ENCODE measurements at regions not wholly inside any gene's neighbourhood (a gene's known extent, or its start where the extent isn't known, plus 50 kb on each side); places are given as distances from the start of the nearest gene placed in this dataset.

- CTCF ChIA-PET, result interaction anchor here (1.3 kb wide), 1 partner anchor 19 kb away, joined by 3 read pairs; no protein-coding TSS in a partner anchor
- H3K4me3 ChIP-seq, result no peak overlapping the region
- in situ Hi-C loops (cut with MboI), result no loop called here
- no peaks in the 10 kb centered on the region for H3K79me2 ChIP-seq (ENCODE audit: control insufficient read depth, insufficient read depth, low read length)
- H3K36me3 ChIP-seq (ENCODE audit: control insufficient read depth in 2 of 2, insufficient read depth in 2 of 2, low read length in 1 of 2), result no peaks in the 10 kb centered on the region
- no peak overlapping the region for H3K9ac ChIP-seq (ENCODE audit: control insufficient read depth, insufficient read depth, low read length)
- RAD21 ChIA-PET (ENCODE audit: unreplicated experiment), result interaction anchor here (0.7 to 1.8 kb wide), 6 partner anchors 11 to 42 kb away, joined by 3 to 7 read pairs (median 4); no protein-coding TSS in a partner anchor
- no peaks in the 10 kb centered on the region for H3K9me3 ChIP-seq (replicated peaks; ENCODE audit: control insufficient read depth, insufficient read depth, low read length)
- SMC1A ChIA-PET (ENCODE audit: uncharacterized antibody, unreplicated experiment), result interaction anchor here (1.0 to 1.8 kb wide), 8 partner anchors 10 to 103 kb away, joined by 3 to 11 read pairs (median 4); no protein-coding TSS in a partner anchor
- no peak overlapping the region for H2AFZ ChIP-seq (ENCODE audit: control insufficient read depth, low read depth, low read length)
- DNase-seq (ENCODE audit: low read depth, low spot score) (no peak), FAIRE-seq (no peak), ATAC-seq (no peak)
- no peaks in the 10 kb centered on the region for H4K20me1 ChIP-seq (ENCODE audit: control insufficient read depth, insufficient read depth)
- peaks cover 12% of the 10 kb centered on the region for H3K4me1 ChIP-seq (ENCODE audit: control insufficient read depth, insufficient read depth, low read length)
- no peaks in the 10 kb centered on the region for H3K27me3 ChIP-seq (replicated peaks in 1 of 2; ENCODE audit: control insufficient read depth in 2 of 2, insufficient read depth in 2 of 2, low read length in 1 of 2)
- H3K4me2 ChIP-seq (ENCODE audit: control insufficient read depth, insufficient read depth), result no peak overlapping the region
- POLR2A ChIA-PET, result interaction anchor here (1.2 to 1.5 kb wide), 3 partner anchors 11 to 19 kb away, joined by 3 to 6 read pairs (median 6); no protein-coding TSS in a partner anchor
- intact Hi-C loops (cut with micrococcal nuclease; ENCODE audit: unreplicated experiment), result no loop called here
- no peak overlapping the region for H3K27ac ChIP-seq (ENCODE audit: control insufficient read depth, insufficient read depth)
- 100% methylated on average over 1 of the region's 1 CpG for WGBS (ENCODE audit: insufficient coverage, insufficient replicate concordance, low lambda C conversion rate, missing lambda C conversion rate)
- BruUV-seq (replicated peaks), result no TSS peak
- TF ChIP-seq NFYB (IDR thresholded peaks at IDR 0.05; ENCODE audit: insufficient read depth, low read depth, low read length), result no peak
- TF ChIP-seq CEBPB (IDR thresholded peaks at IDR 0.05; ENCODE audit: borderline replicate concordance in 1 of 2, low read depth in 2 of 2, low read length in 2 of 2), result no peak
- no peak for TF ChIP-seq CHD2 (IDR thresholded peaks at IDR 0.05; ENCODE audit: borderline replicate concordance, low read depth, low read length)
- TF ChIP-seq MTA3 (IDR thresholded peaks at IDR 0.05; ENCODE audit: borderline replicate concordance, low read length), result no peak
- TF ChIP-seq CBX3 (IDR thresholded peaks at IDR 0.05; ENCODE audit: borderline replicate concordance, low read depth), result no peak
- TF ChIP-seq EZH2 (IDR thresholded peaks at IDR 0.05; ENCODE audit: borderline replicate concordance, control insufficient read depth, low read depth, low read length), result no peak
- no peak for TF ChIP-seq E2F4 (IDR thresholded peaks at IDR 0.05; ENCODE audit: low read depth, low read length)
- TF ChIP-seq ZNF622 (IDR thresholded peaks at IDR 0.05), result no peak
- TF ChIP-seq KAT2A (conservative IDR thresholded peaks at IDR 0.05; ENCODE audit: control insufficient read depth, low read depth, low read length), result no peak
- no peak for TF ChIP-seq RUNX3 (IDR thresholded peaks at IDR 0.05; ENCODE audit: low read length)
- TF ChIP-seq SIX5 (IDR thresholded peaks at IDR 0.05; ENCODE audit: low read depth, low read length, severe bottlenecking), result no peak
- no peak for TF ChIP-seq ZBTB33 (IDR thresholded peaks at IDR 0.05)
- no peak for TF ChIP-seq CREB1 (IDR thresholded peaks at IDR 0.05; ENCODE audit: low read depth)
- no peak for TF ChIP-seq ZBTB11 (CRISPR knock-in tag; IDR thresholded peaks at IDR 0.05)
- no peak for TF ChIP-seq ESRRA (IDR thresholded peaks at IDR 0.05; ENCODE audit: low read length)
- TF ChIP-seq RAD21 (IDR thresholded peaks at IDR 0.05; ENCODE audit: insufficient read depth, low read depth, low read length), result no peak
- TF ChIP-seq, protein P1, sequence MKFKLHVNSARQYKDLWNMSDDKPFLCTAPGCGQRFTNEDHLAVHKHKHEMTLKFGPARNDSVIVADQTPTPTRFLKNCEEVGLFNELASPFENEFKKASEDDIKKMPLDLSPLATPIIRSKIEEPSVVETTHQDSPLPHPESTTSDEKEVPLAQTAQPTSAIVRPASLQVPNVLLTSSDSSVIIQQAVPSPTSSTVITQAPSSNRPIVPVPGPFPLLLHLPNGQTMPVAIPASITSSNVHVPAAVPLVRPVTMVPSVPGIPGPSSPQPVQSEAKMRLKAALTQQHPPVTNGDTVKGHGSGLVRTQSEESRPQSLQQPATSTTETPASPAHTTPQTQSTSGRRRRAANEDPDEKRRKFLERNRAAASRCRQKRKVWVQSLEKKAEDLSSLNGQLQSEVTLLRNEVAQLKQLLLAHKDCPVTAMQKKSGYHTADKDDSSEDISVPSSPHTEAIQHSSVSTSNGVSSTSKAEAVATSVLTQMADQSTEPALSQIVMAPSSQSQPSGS (IDR thresholded peaks at IDR 0.05; ENCODE audit: low read length), result no peak
- no peak for TF ChIP-seq ZNF24 (IDR thresholded peaks at IDR 0.05)
Observed at GRCh38 chr10:110372656-110373055, 67.9 kb upstream of the SMNDC1 start.
